ENCODE measurements at regions not wholly inside any gene's neighbourhood (a gene's known extent, or its start where the extent isn't known, plus 50 kb on each side); places are given as distances from the start of the nearest gene placed in this dataset.
"Not testable (repeated sequence)": the region's sequence is repeated elsewhere in the genome, so short reads cannot be mapped to it uniquely, and the experiment has no call there.

GRCh38 chr13:85603735-85604134 lies 195.5 kb downstream of the SLITRK6 start:
- no peak for DNase-seq (ENCODE audit: low read depth)

GRCh38 chr13:85601526-85601925 lies 197.7 kb downstream of the SLITRK6 start:
- DNase-seq (ENCODE audit: low read depth): no peak

- no peak for DNase-seq (ENCODE audit: low read depth)
Observed at GRCh38 chr13:85597790-85598500, 201.3 kb downstream of the SLITRK6 start.

- no peak for DNase-seq (ENCODE audit: low read depth)
Observed at GRCh38 chr13:85592211-85592610, 207.0 kb downstream of the SLITRK6 start.

- no peak for DNase-seq (ENCODE audit: low read depth)
Observed at GRCh38 chr13:85590231-85590931, 208.8 kb downstream of the SLITRK6 start.

- no peak for DNase-seq (ENCODE audit: low read depth)
Observed at GRCh38 chr13:85589021-85589420, 210.2 kb downstream of the SLITRK6 start.

- no peak for DNase-seq (ENCODE audit: low read depth)
Observed at GRCh38 chr13:85588359-85588758, 210.9 kb downstream of the SLITRK6 start.

- DNase-seq (ENCODE audit: low read depth): no peak
Observed at GRCh38 chr13:85586856-85587255, 212.4 kb downstream of the SLITRK6 start.

GRCh38 chr13:85586422-85586831 lies 212.8 kb downstream of the SLITRK6 start:
- no peak for DNase-seq (ENCODE audit: low read depth)

GRCh38 chr13:85582890-85583289 lies 216.3 kb downstream of the SLITRK6 start:
- DNase-seq (ENCODE audit: low read depth): no peak

- no peak for DNase-seq (ENCODE audit: low read depth)
Observed at GRCh38 chr13:85575110-85575509, 224.1 kb downstream of the SLITRK6 start.

GRCh38 chr13:85567909-85568308 lies 231.3 kb downstream of the SLITRK6 start:
- no peak for DNase-seq (ENCODE audit: low read depth)

GRCh38 chr13:85565652-85566051 lies 233.6 kb downstream of the SLITRK6 start:
- no peak for DNase-seq (ENCODE audit: low read depth)

- no peak for DNase-seq (ENCODE audit: low read depth)
Observed at GRCh38 chr13:85564598-85564997, 234.6 kb downstream of the SLITRK6 start.

- DNase-seq (ENCODE audit: low read depth): no peak
Observed at GRCh38 chr13:85562282-85562681, 236.9 kb downstream of the SLITRK6 start.

- DNase-seq (ENCODE audit: low read depth): no peak
Observed at GRCh38 chr13:85557691-85558467, 241.3 kb downstream of the SLITRK6 start.

- DNase-seq (ENCODE audit: low read depth): no peak
Observed at GRCh38 chr13:85551012-85551411, 248.2 kb downstream of the SLITRK6 start.

- no peak for DNase-seq (ENCODE audit: low read depth)
Observed at GRCh38 chr13:85549819-85550218, 249.4 kb downstream of the SLITRK6 start.

GRCh38 chr13:85548845-85549244 lies 250.4 kb downstream of the SLITRK6 start:
- DNase-seq (ENCODE audit: low read depth): not testable (repeated sequence)

- DNase-seq (ENCODE audit: low read depth): no peak
Observed at GRCh38 chr13:85545771-85546170, 253.4 kb downstream of the SLITRK6 start.

GRCh38 chr13:85544756-85545155 lies 254.5 kb downstream of the SLITRK6 start:
- no peak for DNase-seq (ENCODE audit: low read depth)

GRCh38 chr13:85543144-85543543 lies 256.1 kb downstream of the SLITRK6 start:
- no peak for DNase-seq (ENCODE audit: low read depth)

GRCh38 chr13:85541476-85541875 lies 257.7 kb downstream of the SLITRK6 start:
- no peak for DNase-seq (ENCODE audit: low read depth)

Measured in activated T-helper 1 cell treated with Interleukin-2 at 50 U/mL for 16 hours (primary cell).